Progenitor cell of endocrine pancreas (in vitro differentiated cells): ENCODE measurements at regions not wholly inside any gene's neighbourhood (a gene's known extent, or its start where the extent isn't known, plus 50 kb on each side); places are given as distances from the start of the nearest gene placed in this dataset.

Experiments used
- DNase-seq: peaks from one replicate; pipeline ENCODE4 v3.0.0; 2021; ENCODE audit warnings: low spot score; ENCODE audit not compliant: unreplicated experiment
- H3K27ac Mint-ChIP-seq: 2 replicates; pipeline ENCODE4 v1.8.0; 2021; ENCODE audit warnings: mild to moderate bottlenecking, moderate library complexity, mixed read lengths
- H3K27me3 Mint-ChIP-seq: 2 replicates; pipeline ENCODE4 v1.8.0; 2021; ENCODE audit warnings: mixed read lengths
- H3K36me3 Mint-ChIP-seq: 2 replicates; pipeline ENCODE4 v1.8.0; 2022; ENCODE audit warnings: mixed read lengths; ENCODE audit not compliant: insufficient read depth
- H3K4me1 Mint-ChIP-seq: 2 replicates; pipeline ENCODE4 v1.8.0; 2021; ENCODE audit warnings: low read depth, mixed read lengths
- H3K4me3 Mint-ChIP-seq: 2 replicates; pipeline ENCODE4 v1.8.0; 2021; ENCODE audit warnings: low read depth, mild to moderate bottlenecking, moderate library complexity, mixed read lengths
- H3K9me3 Mint-ChIP-seq: 2 replicates; pipeline ENCODE4 v1.8.0; 2021; ENCODE audit warnings: low read depth, mixed read lengths
- CTCF ChIP-seq: fragments of 200-600 bp; sonication (generic); IDR thresholded peaks from one replicate; pipeline ENCODE4 v1.5.0; 2021; ENCODE audit warnings: antibody characterized with exemption, mild to moderate bottlenecking; ENCODE audit not compliant: unreplicated experiment

DNA sequence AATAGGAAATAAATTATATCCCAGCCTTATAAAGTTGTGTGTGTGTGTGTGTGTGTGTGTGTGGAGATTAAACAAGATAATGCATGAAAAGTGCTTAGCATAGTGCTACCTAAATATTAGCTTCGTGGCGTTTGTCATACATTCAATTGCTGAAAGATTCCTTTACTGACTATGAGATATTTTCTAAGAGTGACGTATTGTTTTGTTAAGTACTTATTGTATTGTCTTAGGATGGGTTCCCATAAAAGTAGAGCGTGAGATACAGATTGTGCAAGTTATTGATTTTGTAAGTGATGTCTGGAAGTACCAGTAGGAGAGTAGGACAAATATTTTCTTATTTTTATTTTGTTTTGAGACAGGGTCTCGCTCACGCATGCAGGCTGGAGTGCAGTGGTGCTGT is 730.0 kb downstream of the CDH8 start:
- Mint-ChIP-seq H3K4me1 (no peaks in the 10 kb centered on the region), H3K4me3 (no peak overlapping the region), H3K36me3 (no peaks in the 10 kb centered on the region), H3K9me3 (no peaks in the 10 kb centered on the region), H3K27ac (no peak overlapping the region), H3K27me3 (no peaks in the 10 kb centered on the region)
- DNase-seq: no peak
- no peak for TF ChIP-seq CTCF

DNA sequence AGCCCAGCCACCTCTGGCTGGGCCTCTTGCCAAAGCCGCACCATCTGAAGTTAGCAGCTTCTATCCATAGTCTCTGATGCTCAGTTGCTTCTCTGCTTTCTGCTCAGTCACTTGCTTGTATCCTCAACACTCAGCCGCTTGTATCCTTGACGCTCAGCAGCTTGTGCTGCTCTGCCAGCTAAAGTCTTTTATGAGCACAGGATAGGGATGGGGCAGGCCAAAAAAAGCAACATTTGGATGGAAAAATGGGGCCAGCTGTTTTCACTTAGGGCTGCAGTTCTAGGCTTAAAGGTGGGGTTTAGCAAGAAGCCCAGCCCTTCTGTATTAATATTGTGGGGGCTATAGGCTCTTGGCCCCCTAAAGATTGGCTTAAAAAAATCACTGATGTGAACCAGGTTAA is 739.4 kb downstream of the CDH8 start:
- Mint-ChIP-seq H3K9me3 (no peaks in the 10 kb centered on the region), H3K36me3 (no peaks in the 10 kb centered on the region)
- TF ChIP-seq CTCF: no peak

DNA sequence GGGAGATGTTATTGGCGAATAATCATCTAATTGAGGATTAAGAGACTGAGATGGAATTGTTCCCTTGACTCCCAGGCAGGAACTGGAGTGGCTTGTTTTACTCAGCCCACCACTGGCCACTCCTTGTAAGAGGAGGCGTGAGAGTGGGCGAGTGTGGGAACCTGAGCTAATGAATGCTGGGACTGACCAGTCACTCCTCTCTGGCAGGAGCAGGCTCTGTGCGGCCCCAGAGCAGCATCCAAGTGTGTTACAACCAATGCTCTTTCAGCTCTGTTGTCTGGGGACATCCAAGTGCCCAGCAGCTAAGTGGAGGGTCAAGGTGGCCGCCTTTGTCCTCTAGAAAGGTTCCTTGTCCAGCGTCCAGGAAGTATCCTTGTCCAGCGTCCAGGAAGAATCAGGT is 739.9 kb downstream of the CDH8 start:
- no peak for DNase-seq
- Mint-ChIP-seq H3K27ac (no peak overlapping the region), H3K9me3 (no peaks in the 10 kb centered on the region), H3K27me3 (no peaks in the 10 kb centered on the region), H3K4me3 (no peak overlapping the region), H3K4me1 (no peaks in the 10 kb centered on the region), H3K36me3 (no peaks in the 10 kb centered on the region)
- TF ChIP-seq CTCF: no peak

More for the DNA sequence above, 739.4 kb downstream of the CDH8 start:
- Mint-ChIP-seq H3K4me1 (no peaks in the 10 kb centered on the region), H3K27me3 (no peaks in the 10 kb centered on the region), H3K27ac (no peak overlapping the region), H3K4me3 (no peak overlapping the region)
- no peak for DNase-seq

DNA sequence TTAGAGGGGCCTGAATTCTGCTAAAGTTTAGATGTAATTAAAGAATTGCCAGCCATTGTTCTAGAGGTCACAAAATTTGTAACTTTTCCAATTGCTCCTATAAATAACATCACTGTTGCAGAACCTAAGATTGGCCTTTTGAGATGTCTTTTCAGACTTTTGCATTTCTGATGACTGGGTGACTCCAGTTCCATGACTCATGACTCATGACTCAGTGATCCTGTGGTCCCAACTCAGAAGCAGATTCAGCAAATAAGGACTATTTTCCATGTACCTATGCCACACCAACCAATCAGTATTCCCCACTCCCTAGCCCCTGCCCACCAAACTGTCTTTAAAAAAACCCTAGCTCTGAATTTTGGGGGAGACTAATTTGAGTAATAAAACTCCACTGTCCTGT is 740.9 kb downstream of the CDH8 start:
- Mint-ChIP-seq H3K27ac (no peak overlapping the region), H3K9me3 (no peaks in the 10 kb centered on the region), H3K4me1 (no peaks in the 10 kb centered on the region), H3K4me3 (no peak overlapping the region), H3K36me3 (no peaks in the 10 kb centered on the region), H3K27me3 (no peaks in the 10 kb centered on the region)
- no peak for DNase-seq
- no peak for TF ChIP-seq CTCF

DNA sequence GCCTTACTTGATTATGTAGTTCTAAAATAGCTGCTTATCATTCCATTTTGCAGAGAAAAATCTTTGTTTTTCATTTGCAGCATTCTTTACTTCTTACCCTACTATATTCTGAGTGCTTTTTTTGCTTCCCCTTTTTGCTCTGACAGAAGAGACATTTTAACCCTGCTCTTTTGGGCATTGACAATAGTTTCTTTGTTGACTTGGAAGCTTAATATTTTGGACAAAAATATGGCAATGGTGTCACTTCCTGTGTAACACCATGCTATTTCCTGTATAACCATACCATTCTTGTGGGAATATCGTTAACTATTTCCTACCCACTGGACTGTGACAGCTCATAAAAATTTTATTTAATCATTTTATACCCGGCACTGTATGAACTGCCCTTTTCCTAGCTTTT is 747.1 kb downstream of the CDH8 start:
- no peak for TF ChIP-seq CTCF
- H3K27ac Mint-ChIP-seq: no peak overlapping the region
- H3K4me3 Mint-ChIP-seq: no peak overlapping the region
- no peaks in the 10 kb centered on the region for H3K36me3 Mint-ChIP-seq
- DNase-seq: no peak
- H3K27me3 Mint-ChIP-seq: no peaks in the 10 kb centered on the region
- H3K4me1 Mint-ChIP-seq: no peaks in the 10 kb centered on the region
- H3K9me3 Mint-ChIP-seq: no peaks in the 10 kb centered on the region
